ENCODE measurements at regions not wholly inside any gene's neighbourhood (a gene's known extent, or its start where the extent isn't known, plus 50 kb on each side); places are given as distances from the start of the nearest gene placed in this dataset.
"Not testable (repeated sequence)": the region's sequence is repeated elsewhere in the genome, so short reads cannot be mapped to it uniquely, and the experiment has no call there.

GRCh38 chr9:135291165-135291564 lies 188.4 kb upstream of the PPP1R26 start:
- DNase-seq (ENCODE audit: low spot score) = no peak

- DNase-seq (ENCODE audit: low spot score) = peak; percentile 84
Measured at GRCh38 chr9:135294836-135295235, 184.7 kb upstream of the PPP1R26 start.

GRCh38 chr9:135295551-135296300 lies 183.9 kb upstream of the PPP1R26 start:
- no peak for DNase-seq (ENCODE audit: low spot score)

- DNase-seq (ENCODE audit: low spot score) = no peak
Measured at GRCh38 chr9:135296735-135297455, 182.7 kb upstream of the PPP1R26 start.

- DNase-seq (ENCODE audit: low spot score) = no peak
Measured at GRCh38 chr9:135297456-135298075, 182.0 kb upstream of the PPP1R26 start.

- no peak for DNase-seq (ENCODE audit: low spot score)
Measured at GRCh38 chr9:135299239-135299590, 180.4 kb upstream of the PPP1R26 start.

GRCh38 chr9:135299651-135300345 lies 179.8 kb upstream of the PPP1R26 start:
- no peak for DNase-seq (ENCODE audit: low spot score)

GRCh38 chr9:135300346-135301141 lies 179.0 kb upstream of the PPP1R26 start:
- no peak for DNase-seq (ENCODE audit: low spot score)

- DNase-seq (ENCODE audit: low spot score) = no peak
Measured at GRCh38 chr9:135301271-135302263, 178.0 kb upstream of the PPP1R26 start.

GRCh38 chr9:135302329-135303279 lies 177.0 kb upstream of the PPP1R26 start:
- DNase-seq (ENCODE audit: low spot score) = no peak

- DNase-seq (ENCODE audit: low spot score) = no peak
Measured at GRCh38 chr9:135303280-135303647, 176.3 kb upstream of the PPP1R26 start.

- no peak for DNase-seq (ENCODE audit: low spot score)
Measured at GRCh38 chr9:135303865-135304499, 175.6 kb upstream of the PPP1R26 start.

GRCh38 chr9:135304886-135305285 lies 174.7 kb upstream of the PPP1R26 start:
- DNase-seq (ENCODE audit: low spot score) = no peak

- no peak for DNase-seq (ENCODE audit: low spot score)
Measured at GRCh38 chr9:135305546-135306180, 173.9 kb upstream of the PPP1R26 start.

- no peak for DNase-seq (ENCODE audit: low spot score)
Measured at GRCh38 chr9:135306699-135307098, 172.9 kb upstream of the PPP1R26 start.

GRCh38 chr9:135307300-135307699 lies 172.3 kb upstream of the PPP1R26 start:
- no peak for DNase-seq (ENCODE audit: low spot score)

- not testable (repeated sequence) for DNase-seq (ENCODE audit: low spot score)
Measured at GRCh38 chr9:135307919-135308318, 171.7 kb upstream of the PPP1R26 start.
